A549 (cell line): ENCODE measurements at regions not wholly inside any gene's neighbourhood (a gene's known extent, or its start where the extent isn't known, plus 50 kb on each side); places are given as distances from the start of the nearest gene placed in this dataset.

Source experiments
- GATA3 ChIP-seq: IDR thresholded peaks from 2 replicates; pipeline ENCODE4 v1.6.1; 2012; ENCODE audit warnings: borderline replicate concordance
- RFX5 ChIP-seq: fragments of 450-650 bp; IDR thresholded peaks from 2 replicates; pipeline ENCODE4 v1.7.1; 2014; ENCODE audit warnings: antibody characterized with exemption, mild to moderate bottlenecking, moderate library complexity
- SREBF2 ChIP-seq: fragments of 450-650 bp; IDR thresholded peaks from 2 replicates; pipeline ENCODE4 v1.6.1; 2014; ENCODE audit warnings: mild to moderate bottlenecking, moderate library complexity
- TF ChIP-seq, protein P1 (sequence below): fragments of >200 bp; sonication (Bioruptor Twin); formaldehyde crosslinking; IDR thresholded peaks from 3 replicates; pipeline ENCODE4 v1.5.1; 2016
- TF ChIP-seq, protein P2 (sequence below): IDR thresholded peaks from 2 replicates; pipeline ENCODE4 v1.6.1; 2012; ENCODE audit warnings: low read depth, borderline replicate concordance
- TF ChIP-seq, protein P3 (sequence below): fragments of 450-650 bp; IDR thresholded peaks from 2 replicates; pipeline ENCODE4 v1.6.1; 2014; ENCODE audit warnings: antibody characterized with exemption

GRCh38 chr2:134163336-134163735 lies 90.5 kb upstream of the MGAT5 start:
- TF ChIP-seq, protein P1, sequence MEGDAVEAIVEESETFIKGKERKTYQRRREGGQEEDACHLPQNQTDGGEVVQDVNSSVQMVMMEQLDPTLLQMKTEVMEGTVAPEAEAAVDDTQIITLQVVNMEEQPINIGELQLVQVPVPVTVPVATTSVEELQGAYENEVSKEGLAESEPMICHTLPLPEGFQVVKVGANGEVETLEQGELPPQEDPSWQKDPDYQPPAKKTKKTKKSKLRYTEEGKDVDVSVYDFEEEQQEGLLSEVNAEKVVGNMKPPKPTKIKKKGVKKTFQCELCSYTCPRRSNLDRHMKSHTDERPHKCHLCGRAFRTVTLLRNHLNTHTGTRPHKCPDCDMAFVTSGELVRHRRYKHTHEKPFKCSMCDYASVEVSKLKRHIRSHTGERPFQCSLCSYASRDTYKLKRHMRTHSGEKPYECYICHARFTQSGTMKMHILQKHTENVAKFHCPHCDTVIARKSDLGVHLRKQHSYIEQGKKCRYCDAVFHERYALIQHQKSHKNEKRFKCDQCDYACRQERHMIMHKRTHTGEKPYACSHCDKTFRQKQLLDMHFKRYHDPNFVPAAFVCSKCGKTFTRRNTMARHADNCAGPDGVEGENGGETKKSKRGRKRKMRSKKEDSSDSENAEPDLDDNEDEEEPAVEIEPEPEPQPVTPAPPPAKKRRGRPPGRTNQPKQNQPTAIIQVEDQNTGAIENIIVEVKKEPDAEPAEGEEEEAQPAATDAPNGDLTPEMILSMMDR: no peak
- TF ChIP-seq SREBF2 (no peak), GATA3 (no peak), RFX5 (no peak)
- TF ChIP-seq, protein P2, sequence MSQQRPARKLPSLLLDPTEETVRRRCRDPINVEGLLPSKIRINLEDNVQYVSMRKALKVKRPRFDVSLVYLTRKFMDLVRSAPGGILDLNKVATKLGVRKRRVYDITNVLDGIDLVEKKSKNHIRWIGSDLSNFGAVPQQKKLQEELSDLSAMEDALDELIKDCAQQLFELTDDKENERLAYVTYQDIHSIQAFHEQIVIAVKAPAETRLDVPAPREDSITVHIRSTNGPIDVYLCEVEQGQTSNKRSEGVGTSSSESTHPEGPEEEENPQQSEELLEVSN: no peak
- TF ChIP-seq, protein P3, sequence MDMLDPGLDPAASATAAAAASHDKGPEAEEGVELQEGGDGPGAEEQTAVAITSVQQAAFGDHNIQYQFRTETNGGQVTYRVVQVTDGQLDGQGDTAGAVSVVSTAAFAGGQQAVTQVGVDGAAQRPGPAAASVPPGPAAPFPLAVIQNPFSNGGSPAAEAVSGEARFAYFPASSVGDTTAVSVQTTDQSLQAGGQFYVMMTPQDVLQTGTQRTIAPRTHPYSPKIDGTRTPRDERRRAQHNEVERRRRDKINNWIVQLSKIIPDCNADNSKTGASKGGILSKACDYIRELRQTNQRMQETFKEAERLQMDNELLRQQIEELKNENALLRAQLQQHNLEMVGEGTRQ: no peak
